ENCODE measurements at regions not wholly inside any gene's neighbourhood (a gene's known extent, or its start where the extent isn't known, plus 50 kb on each side); places are given as distances from the start of the nearest gene placed in this dataset.

GRCh38 chr6:135583256-135583761 lies 85.8 kb upstream of the AHI1 start:
- TF ChIP-seq, protein P1, sequence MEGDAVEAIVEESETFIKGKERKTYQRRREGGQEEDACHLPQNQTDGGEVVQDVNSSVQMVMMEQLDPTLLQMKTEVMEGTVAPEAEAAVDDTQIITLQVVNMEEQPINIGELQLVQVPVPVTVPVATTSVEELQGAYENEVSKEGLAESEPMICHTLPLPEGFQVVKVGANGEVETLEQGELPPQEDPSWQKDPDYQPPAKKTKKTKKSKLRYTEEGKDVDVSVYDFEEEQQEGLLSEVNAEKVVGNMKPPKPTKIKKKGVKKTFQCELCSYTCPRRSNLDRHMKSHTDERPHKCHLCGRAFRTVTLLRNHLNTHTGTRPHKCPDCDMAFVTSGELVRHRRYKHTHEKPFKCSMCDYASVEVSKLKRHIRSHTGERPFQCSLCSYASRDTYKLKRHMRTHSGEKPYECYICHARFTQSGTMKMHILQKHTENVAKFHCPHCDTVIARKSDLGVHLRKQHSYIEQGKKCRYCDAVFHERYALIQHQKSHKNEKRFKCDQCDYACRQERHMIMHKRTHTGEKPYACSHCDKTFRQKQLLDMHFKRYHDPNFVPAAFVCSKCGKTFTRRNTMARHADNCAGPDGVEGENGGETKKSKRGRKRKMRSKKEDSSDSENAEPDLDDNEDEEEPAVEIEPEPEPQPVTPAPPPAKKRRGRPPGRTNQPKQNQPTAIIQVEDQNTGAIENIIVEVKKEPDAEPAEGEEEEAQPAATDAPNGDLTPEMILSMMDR (IDR thresholded peaks at IDR 0.05; ENCODE audit: low read depth, low read length, missing control alignments), result no peak
- no peak for DNase-seq (ENCODE audit: low read depth)
- no peak overlapping the region for H3K4me3 ChIP-seq (ENCODE audit: low read depth, low read length)
- in situ Hi-C loops (cut with HindIII; ENCODE audit: low sequenced_read_pairs), result no loop called here

DNA sequence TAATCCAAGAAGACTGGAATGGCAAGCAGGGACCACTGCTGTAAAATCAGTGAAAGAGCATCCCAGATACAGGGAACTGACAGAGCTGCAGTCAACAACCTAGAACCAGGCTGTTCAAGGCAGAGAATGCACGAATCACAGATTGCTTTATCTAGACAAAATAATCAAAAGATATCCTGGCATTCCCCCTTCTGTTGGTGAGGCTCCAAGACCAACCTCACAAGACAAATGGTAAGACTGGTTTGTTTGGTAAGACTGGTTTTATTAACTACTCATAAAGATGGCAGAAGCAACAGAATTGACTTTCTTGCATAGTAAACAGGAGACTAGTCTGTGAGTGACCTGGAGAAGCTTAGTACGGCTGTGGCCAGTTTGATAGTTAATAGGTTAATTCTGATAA lies 88.8 kb upstream of the AHI1 start:
- TF ChIP-seq, protein P1 (IDR thresholded peaks at IDR 0.05; ENCODE audit: low read depth, low read length, missing control alignments), result no peak
- H3K4me3 ChIP-seq (ENCODE audit: low read depth, low read length), result no peak overlapping the region
- no peak for DNase-seq (ENCODE audit: low read depth)
- in situ Hi-C loops (cut with HindIII; ENCODE audit: low sequenced_read_pairs), result no loop called here

- TF ChIP-seq, protein P1 (IDR thresholded peaks at IDR 0.05; ENCODE audit: low read depth, low read length, missing control alignments), result no peak
- H3K4me3 ChIP-seq (ENCODE audit: low read depth, low read length), result no peak overlapping the region
- in situ Hi-C loops (cut with HindIII; ENCODE audit: low sequenced_read_pairs), result no loop called here
- DNase-seq (ENCODE audit: low read depth), result peak; percentile 95
Measured at GRCh38 chr6:135586844-135587243, 89.3 kb upstream of the AHI1 start.

DNA sequence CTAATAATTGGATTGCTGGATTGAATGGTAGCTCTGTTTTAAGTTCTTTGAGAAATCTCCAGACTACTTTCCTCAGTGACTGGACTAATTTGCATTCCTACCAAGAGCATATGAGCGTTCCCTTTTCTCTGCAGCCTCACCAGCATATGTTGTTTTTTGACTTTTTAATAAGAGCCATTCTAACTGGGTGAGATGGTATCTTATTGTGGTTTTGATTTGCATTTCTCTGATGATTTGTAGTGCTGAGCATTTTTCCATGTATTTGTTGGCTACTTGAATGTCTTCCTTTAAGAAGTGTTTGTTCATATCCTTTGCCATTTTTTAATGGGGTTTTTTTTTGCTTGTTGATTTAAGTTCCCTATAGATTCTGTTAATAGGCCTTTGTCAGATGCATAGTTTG lies 94.7 kb upstream of the AHI1 start:
- TF ChIP-seq, protein P1 (IDR thresholded peaks at IDR 0.05; ENCODE audit: low read depth, low read length, missing control alignments), result no peak
- no peak overlapping the region for H3K4me3 ChIP-seq (ENCODE audit: low read depth, low read length)
- no peak for DNase-seq (ENCODE audit: low read depth)
- in situ Hi-C loops (cut with HindIII; ENCODE audit: low sequenced_read_pairs), result no loop called here

- DNase-seq (ENCODE audit: low read depth), result no peak
- TF ChIP-seq, protein P1 (IDR thresholded peaks at IDR 0.05; ENCODE audit: low read depth, low read length, missing control alignments), result no peak
- in situ Hi-C loops (cut with HindIII; ENCODE audit: low sequenced_read_pairs), result no loop called here
Measured at GRCh38 chr6:135594000-135594399, 96.5 kb upstream of the AHI1 start.

DNA sequence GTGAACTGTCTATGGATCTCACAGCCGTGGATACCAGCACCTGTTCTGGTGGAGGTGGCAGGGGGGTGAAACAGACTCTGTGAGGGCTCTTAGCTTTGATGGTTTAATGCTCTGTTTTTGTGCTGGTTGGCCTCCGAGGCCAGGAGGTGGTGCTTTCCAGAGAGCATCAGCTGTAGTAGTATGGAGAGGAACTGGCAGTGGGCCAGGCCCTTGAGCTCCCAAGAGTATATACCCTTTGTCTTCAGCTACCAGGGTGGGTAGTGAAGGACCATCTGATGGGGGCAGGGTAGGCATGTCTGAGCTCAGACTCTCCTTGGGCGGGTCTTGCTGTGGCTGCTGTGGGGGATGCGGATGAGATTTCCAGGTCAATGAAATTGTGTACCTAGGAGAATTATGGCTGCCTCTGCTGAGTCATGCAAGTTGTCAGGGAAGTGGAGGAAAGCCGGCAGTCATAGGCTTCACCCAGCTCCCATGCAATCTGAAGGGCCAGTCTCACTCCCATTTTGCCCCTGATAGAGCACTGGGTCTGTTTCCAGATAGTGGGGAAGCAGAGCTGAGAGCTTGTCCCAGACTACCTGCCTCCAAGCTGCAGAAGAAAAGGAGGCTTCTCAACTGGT lies 102.7 kb upstream of the AHI1 start:
- H3K4me3 ChIP-seq (ENCODE audit: low read depth, low read length), result no peak overlapping the region
- DNase-seq (ENCODE audit: low read depth), result no peak
- in situ Hi-C loops (cut with HindIII; ENCODE audit: low sequenced_read_pairs), result no loop called here
- TF ChIP-seq, protein P1 (IDR thresholded peaks at IDR 0.05; ENCODE audit: low read depth, low read length, missing control alignments), result no peak

More at GRCh38 chr6:135594000-135594399, 96.5 kb upstream of the AHI1 start:
- no peak overlapping the region for H3K4me3 ChIP-seq (ENCODE audit: low read depth, low read length)

All from astrocyte of the cerebellum (primary cell).